ENCODE measurements at regions not wholly inside any gene's neighbourhood (a gene's known extent, or its start where the extent isn't known, plus 50 kb on each side); places are given as distances from the start of the nearest gene placed in this dataset.
"Not testable (repeated sequence)": the region's sequence is repeated elsewhere in the genome, so short reads cannot be mapped to it uniquely, and the experiment has no call there.

GRCh38 chr11:95435628-95436353, 204.8 kb upstream of the SESN3 start:
- no peak for DNase-seq (ENCODE audit: low spot score)

GRCh38 chr11:95435192-95435591, 204.2 kb upstream of the SESN3 start:
- no peak for DNase-seq (ENCODE audit: low spot score)

- no peak for DNase-seq (ENCODE audit: low spot score)
Observed at GRCh38 chr11:95434489-95435057, 203.6 kb upstream of the SESN3 start.

DNA sequence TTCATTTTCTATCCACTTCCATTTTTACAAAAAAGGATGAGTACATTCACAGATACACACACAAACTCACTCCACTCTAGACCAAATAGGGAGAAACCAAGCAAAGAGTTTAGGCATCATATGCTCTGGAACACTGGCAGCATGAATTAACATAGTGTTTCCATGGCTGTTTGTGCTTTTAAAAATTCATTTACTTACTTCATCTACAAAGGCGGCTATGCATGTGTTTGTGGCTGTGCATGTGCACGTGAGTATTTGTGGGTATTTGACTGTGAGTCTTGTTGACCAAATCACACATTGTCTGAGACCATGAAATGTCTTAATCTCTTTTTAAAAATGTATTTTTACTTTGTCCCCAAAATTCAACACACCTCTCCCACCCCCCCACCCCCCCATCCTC, 203.0 kb upstream of the SESN3 start:
- DNase-seq (ENCODE audit: low spot score) = no peak

DNA sequence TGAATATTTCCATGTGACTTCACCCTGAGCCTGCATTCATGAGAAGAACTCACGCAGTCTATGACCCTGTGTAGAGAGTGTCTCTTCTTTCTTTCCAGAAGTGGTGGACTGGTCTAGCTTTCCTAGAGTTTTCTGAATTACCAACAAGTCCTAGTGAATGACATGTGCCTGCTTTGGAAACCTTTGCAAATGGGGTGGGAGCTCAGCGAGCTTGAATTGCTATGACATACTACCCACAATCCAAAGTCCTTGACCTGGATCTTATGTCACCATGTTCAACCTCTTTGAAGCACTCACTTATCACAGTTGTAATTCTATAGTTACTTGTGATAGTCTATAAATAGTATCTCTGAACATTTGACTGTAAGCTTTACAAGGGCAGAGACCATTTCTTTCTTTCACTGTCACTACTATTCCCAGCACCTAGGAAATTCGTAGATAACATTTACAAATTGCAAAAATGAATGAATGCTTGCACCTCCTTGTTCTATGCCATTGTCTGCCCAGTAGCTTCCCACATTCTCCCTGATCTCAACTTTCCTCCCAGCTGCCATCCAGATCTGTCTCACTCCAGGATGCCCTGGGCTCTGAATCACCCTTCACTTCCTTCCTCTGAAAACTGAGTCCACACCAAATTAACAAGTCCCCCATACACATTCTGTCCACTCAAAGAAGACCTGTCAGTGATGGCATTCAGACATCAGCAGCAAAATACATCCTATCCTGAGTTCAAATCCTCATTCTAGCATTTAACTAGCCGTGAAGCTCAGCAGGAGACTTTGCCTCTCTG, 201.9 kb upstream of the SESN3 start:
- DNase-seq (ENCODE audit: low spot score) = no peak

DNA sequence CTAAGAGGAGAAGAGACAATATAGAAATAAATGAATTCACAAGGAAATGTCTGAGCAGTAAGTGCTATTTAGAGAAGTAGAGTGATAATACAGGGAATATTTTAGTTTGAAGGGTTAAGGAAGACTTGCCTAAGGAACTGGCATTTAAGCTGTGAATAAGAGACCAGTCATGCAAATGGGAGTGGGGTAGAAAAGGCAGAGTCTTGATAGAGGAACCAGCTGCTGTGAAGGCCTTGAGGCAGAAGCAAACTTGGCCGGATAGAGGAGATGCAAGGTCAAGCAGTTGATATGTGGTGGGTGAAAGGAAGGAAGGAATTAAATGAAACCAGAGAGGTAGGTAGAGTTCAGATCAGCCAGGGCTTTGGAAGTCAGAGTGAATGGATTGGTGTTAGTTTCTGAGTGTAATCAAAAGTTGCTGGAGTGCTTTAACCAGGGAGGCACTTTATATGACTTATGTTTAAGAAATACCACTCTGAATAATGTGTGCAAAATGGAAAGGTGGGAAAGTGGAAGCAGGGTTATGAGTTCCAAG, 198.4 kb upstream of the SESN3 start:
- DNase-seq (ENCODE audit: low spot score) = no peak

GRCh38 chr11:95426823-95427462, 195.9 kb upstream of the SESN3 start:
- no peak for DNase-seq (ENCODE audit: low spot score)

- DNase-seq (ENCODE audit: low spot score) = no peak
Observed at GRCh38 chr11:95419915-95420314, 188.9 kb upstream of the SESN3 start.

DNA sequence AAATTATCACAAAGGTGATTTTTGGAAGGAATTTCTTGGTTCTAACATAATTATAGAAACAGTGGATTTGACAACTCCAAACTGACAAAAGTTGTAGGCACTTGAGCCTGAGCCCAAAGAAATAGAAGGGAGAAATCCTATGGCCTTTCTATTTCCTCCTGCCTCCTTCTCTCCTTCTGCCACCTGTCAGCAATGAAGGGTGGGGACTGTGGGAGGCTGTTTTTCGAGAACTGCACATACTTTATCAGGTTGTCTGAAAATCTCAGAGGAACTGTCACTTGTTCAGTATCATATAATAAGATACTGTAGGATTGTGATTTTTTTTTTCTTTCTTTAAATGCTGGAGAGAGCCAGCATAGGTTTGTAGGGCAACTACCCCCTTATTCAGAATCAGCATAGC, 187.9 kb upstream of the SESN3 start:
- no peak for DNase-seq (ENCODE audit: low spot score)

DNA sequence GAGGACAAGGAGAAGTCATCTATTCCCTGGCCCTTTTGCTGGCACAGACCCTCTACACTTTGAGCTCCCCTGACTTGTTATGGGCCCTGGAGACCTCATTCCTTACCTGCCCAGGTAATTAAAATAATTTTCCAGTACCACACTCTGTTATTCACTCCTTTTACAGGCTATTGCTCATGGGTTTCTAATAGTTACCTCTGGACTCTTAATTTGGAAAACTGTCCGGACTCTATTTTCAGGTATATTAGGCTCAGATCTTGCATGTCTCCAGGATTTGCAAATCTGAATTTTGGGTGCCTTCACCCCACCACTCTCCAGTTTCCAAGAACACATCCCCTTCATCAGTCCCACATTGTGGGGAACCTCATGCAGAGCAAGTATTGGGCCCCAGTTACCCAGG, 186.8 kb upstream of the SESN3 start:
- no peak for DNase-seq (ENCODE audit: low spot score)

DNA sequence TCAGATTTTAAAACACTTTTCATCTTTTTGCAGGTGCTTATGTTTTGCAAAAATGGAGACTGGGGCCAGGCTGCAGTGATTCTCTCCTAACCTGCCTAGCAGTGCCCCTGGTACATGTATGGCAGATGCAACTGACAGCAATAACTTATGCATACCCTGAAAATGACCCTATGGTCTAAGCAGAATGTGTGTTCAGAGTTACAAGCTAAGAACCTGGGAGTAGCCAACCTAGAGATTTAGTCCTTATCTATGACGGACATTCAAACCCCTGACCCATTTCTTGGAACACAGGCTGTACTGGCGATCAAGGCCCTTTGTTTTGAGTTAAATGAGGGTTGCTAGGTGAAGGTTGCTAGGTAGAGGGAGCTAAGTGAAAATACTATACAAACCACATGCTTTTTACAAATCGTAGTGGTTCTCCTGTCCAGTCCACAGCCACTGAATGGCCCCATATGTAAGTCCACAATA, 184.9 kb upstream of the SESN3 start:
- DNase-seq (ENCODE audit: low spot score) = no peak

DNA sequence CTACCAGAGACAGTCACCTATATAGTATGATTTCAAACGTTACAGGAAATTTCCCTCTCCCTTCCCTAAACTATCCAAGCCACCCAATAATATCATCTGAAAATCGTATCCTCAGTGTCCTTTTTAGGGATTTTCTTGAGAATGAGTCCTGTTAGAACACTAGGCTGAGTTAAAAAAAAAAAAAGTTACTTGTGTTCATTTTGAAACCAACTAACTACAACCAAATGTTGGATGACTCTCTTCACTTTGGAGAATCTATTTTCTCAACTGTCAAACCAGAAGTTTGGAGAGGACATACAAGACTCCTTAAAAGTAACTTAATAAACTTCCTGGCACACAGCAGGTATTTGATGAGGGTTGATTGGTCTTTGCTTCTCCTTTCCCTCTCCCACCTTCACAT, 183.2 kb upstream of the SESN3 start:
- no peak for DNase-seq (ENCODE audit: low spot score)

DNA sequence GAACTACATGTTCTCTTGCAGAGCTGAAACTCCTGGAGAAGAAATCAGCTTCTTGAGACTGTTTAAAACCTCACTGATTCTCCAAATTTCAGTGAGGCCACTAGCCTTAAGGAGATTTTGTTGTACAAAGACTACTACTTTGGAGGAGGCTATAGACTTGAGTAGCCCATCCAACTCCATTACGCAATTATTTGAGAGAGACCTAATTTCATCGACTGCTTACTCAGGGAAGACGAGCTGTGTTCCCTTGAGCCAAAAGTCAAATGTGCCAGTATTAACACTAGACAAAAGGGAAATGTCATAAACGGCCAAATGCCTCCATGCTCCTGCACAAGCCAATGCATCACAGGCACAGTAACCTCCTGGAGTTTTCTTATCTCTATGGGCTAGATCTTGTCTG, 182.8 kb upstream of the SESN3 start:
- no peak for DNase-seq (ENCODE audit: low spot score)

DNA sequence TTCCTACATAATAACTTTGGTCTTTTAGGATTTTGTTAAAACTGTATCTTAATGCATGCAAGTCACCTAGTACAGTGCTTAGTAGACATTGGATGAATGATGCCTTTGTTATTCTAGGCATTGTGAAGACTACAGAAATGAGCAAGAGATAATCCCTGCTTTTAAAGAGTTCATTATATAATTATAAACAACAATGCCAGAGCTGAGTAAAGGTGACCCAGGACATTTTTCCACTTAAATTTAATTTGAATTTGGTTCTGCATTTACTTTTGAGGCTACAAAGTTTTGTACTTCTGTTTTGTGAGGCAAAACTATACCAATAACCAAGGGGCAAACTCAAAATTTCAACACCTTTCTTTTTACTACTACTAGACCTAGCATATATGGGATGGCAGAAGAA, 182.0 kb upstream of the SESN3 start:
- DNase-seq (ENCODE audit: low spot score) = no peak

GRCh38 chr11:95412074-95412473, 181.1 kb upstream of the SESN3 start:
- no peak for DNase-seq (ENCODE audit: low spot score)

DNA sequence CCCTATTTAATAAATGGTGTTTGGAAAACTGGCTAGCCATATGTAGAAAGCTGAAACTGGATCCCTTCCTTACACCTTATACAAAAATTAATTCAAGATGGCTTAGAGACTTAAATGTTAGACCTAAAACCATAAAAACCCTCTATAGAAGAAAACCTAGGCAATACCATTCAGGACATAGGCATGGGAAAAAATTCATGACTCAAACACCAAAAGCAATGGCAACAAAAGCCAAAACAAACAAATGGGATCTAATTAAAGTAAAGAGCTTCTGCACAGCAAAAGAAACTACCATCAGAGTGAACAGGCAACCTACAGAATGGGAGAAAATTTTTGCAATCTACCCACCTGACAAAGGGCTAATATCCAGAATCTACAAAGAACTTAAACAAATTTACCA, 179.7 kb upstream of the SESN3 start:
- DNase-seq (ENCODE audit: low spot score) = not testable (repeated sequence)

DNA sequence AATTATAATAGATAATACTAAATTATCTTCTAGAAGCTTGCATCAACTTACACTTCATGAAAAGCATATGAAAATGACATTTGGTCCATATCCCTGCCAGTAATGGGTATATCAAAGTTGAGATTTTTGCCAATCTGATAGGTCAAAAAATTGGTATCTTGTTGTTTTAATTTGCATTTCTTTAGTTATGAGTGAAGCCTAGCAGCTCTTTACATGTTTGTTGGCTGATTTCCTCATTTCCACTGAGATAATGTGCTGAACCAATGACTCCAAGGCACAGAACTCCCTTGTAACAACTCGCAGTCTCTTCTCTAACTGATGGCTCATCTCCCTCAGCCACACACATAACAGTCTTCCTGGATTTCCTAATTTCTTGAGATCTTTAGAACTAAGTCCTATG, 175.3 kb upstream of the SESN3 start:
- no peak for DNase-seq (ENCODE audit: low spot score)

DNA sequence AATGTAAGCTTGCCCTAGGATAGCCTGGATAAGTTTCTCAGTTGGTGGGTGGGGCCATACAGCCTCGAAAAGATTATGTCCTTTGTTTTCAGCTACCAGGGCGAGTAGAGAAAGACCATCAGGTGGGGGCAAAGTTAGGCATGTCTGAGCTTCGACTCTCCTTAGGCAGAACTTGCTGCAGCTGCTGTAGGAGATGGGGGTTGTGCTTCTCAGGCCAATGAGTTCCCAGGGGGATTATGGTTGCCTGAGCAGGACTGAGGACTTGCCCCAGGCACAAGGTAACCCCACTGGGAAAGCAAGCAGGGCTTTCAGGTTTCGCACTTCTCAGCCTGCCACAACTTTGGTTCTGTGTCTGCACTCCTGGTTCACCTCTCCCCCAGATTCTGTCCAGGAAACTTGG, 173.4 kb upstream of the SESN3 start:
- no peak for DNase-seq (ENCODE audit: low spot score)

GRCh38 chr11:95398437-95399112, 167.6 kb upstream of the SESN3 start:
- DNase-seq (ENCODE audit: low spot score) = no peak

DNA sequence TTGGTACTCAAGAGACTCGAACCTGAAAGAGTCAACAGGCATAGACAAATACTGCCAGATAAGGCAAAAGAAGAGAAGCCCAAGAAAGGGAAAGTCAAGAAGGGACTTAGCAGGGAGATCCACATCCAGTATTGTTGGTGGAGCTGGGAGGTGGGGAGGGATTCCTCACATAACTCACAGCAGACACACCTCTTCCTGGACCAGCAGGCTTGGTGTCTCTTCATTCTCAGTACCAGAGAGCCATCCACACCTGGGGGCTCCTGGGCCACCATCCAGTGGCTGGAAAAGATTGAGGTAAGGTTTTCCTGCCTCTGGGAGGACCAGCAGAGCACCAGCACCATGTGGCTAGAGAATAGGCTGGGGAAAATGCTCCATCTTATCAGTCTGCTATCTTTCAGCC, 161.6 kb upstream of the SESN3 start:
- DNase-seq (ENCODE audit: low spot score) = no peak

DNA sequence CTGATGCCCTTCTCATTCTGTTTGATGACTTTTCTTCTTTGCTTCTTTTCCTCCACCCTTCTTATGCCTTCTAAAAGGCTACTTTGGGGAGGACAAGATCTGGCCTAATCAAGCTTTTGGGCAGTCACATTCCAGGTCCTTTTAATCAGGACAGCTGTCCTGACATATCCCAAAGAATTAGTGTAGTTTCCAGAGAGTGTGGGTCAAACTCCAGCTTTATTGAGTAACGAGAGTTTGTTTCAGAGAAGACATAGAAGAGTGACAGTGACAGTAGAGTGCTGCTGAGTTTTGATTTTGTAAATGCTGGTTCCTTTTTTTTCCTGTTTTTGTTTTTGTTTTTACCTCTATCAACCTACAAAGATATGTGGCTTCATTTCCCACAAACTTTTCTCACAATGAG, 158.4 kb upstream of the SESN3 start:
- no peak for DNase-seq (ENCODE audit: low spot score)

DNA sequence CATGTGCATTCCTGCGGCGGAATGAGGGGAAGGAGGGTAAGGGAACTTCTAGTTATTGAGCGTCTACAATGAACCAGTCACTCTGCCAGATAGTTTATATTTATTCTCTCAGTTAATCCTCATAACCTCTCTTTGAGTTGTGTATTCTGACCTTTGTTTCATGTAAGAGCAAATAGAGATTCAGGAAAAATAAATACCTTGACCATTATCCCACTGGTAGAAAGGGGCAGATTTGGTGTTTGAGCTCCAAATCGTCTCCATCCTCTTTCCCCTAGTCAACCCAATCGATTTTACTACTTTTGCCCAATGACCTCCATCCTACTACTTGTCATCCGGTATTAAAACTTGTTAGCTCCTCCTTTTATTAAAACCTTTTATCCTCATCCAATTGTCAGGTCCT, 157.1 kb upstream of the SESN3 start:
- DNase-seq (ENCODE audit: low spot score) = no peak

Data from left forelimb (tissue), 1 donor.